ENCODE measurements at regions not wholly inside any gene's neighbourhood (a gene's known extent, or its start where the extent isn't known, plus 50 kb on each side); places are given as distances from the start of the nearest gene placed in this dataset.
A peak's percentile ranks its signal among the peaks of the same experiment; 100 is the strongest.

DNA sequence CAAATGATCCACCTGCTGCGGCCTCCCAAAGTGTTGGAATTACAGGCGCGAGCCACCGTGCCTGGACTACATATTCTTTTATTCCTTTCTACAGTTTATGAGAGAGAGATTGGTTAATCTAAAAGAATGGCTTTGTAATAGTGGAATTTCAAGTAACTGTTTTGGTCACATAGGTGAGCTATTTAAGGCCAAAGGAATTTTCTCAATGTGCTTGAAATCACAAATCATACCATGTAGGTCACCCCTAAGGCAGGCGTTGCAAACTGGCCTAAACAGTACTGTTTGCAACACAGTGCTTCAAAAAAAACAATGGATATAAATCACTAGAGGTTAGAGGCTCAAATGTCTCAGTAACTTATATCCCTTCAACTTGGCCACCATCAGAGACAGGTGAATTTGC, 103.7 kb upstream of the PTPRR start:
- no peaks in the 10 kb centered on the region for H3K36me3 ChIP-seq (ENCODE audit: insufficient read depth)
- no peak overlapping the region for H3K27ac Mint-ChIP-seq
- no peak overlapping the region for H3K4me3 ChIP-seq
- H3K4me3 Mint-ChIP-seq: no peak overlapping the region
- no peak overlapping the region for H3K27ac ChIP-seq (ENCODE audit: low read depth)
- peaks cover 34% of the 10 kb centered on the region for H3K4me1 Mint-ChIP-seq
- no peaks in the 10 kb centered on the region for H4K20me1 ChIP-seq (replicated peaks; ENCODE audit: insufficient read depth)
- no peaks in the 10 kb centered on the region for H3K36me3 Mint-ChIP-seq (ENCODE audit: low read depth)
- H3K9me2 ChIP-seq (ENCODE audit: insufficient read depth): peaks cover 15% of the 10 kb centered on the region
- no peak for ATAC-seq
- peaks cover 27% of the 10 kb centered on the region for H3K4me1 ChIP-seq (ENCODE audit: insufficient read depth)
- no peaks in the 10 kb centered on the region for H3K27me3 ChIP-seq (ENCODE audit: insufficient read depth)
- no peak for TF ChIP-seq CREB1 (CRISPR knock-in tag; IDR thresholded peaks at IDR 0.05; ENCODE audit: low read depth)
- TF ChIP-seq, protein P1, sequence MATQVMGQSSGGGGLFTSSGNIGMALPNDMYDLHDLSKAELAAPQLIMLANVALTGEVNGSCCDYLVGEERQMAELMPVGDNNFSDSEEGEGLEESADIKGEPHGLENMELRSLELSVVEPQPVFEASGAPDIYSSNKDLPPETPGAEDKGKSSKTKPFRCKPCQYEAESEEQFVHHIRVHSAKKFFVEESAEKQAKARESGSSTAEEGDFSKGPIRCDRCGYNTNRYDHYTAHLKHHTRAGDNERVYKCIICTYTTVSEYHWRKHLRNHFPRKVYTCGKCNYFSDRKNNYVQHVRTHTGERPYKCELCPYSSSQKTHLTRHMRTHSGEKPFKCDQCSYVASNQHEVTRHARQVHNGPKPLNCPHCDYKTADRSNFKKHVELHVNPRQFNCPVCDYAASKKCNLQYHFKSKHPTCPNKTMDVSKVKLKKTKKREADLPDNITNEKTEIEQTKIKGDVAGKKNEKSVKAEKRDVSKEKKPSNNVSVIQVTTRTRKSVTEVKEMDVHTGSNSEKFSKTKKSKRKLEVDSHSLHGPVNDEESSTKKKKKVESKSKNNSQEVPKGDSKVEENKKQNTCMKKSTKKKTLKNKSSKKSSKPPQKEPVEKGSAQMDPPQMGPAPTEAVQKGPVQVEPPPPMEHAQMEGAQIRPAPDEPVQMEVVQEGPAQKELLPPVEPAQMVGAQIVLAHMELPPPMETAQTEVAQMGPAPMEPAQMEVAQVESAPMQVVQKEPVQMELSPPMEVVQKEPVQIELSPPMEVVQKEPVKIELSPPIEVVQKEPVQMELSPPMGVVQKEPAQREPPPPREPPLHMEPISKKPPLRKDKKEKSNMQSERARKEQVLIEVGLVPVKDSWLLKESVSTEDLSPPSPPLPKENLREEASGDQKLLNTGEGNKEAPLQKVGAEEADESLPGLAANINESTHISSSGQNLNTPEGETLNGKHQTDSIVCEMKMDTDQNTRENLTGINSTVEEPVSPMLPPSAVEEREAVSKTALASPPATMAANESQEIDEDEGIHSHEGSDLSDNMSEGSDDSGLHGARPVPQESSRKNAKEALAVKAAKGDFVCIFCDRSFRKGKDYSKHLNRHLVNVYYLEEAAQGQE (IDR thresholded peaks at IDR 0.05; ENCODE audit: unreplicated experiment): no peak
- TF ChIP-seq POLR2AphosphoS5 (IDR thresholded peaks at IDR 0.05; ENCODE audit: low read depth): no peak
- TF ChIP-seq EZH2 (IDR thresholded peaks at IDR 0.05; ENCODE audit: low read depth, unreplicated experiment): no peak
- no peak for TF ChIP-seq STAT1 (IDR thresholded peaks at IDR 0.05; ENCODE audit: unreplicated experiment)
- TF ChIP-seq ZNF331 (CRISPR knock-in tag; IDR thresholded peaks at IDR 0.05; ENCODE audit: low read depth): no peak
- H3K27me3 Mint-ChIP-seq (ENCODE audit: insufficient read depth, low read depth, poor library complexity): no peaks in the 10 kb centered on the region
- no peak for DNase-seq (ENCODE audit: low spot score)
- H2AFZ ChIP-seq: no peak overlapping the region
- H3K79me2 ChIP-seq (replicated peaks; ENCODE audit: insufficient read depth): no peaks in the 10 kb centered on the region
- H3F3A ChIP-seq (replicated peaks; ENCODE audit: low read depth): no peaks in the 10 kb centered on the region
- H3K4me2 ChIP-seq: no peak overlapping the region
- no peaks in the 10 kb centered on the region; the same call in 2 of the 3 replicates for H3K9me3 Mint-ChIP-seq

DNA sequence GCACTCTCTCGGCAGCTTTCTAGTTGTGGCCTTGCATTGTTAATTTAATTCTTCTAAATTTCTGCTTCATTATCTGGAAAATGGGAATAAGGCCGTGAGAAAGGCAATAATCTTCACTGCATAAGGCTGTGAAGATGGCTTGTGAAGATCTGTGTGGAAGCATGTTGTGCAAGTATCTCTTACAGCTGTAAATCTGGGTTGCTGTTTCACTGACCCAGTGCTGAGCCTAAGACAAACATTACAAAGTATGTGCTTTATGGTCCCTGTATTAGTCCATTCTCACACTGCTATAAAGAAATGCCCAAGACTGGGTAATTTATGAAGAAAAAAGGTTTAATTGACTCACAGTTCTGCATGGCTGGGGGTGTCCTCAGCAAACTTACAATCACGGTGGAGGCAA, 101.0 kb upstream of the PTPRR start:
- DNase-seq (ENCODE audit: low spot score) (no peak), ATAC-seq (no peak)
- H3K36me3 Mint-ChIP-seq (ENCODE audit: low read depth): no peaks in the 10 kb centered on the region
- TF ChIP-seq, protein P1 (IDR thresholded peaks at IDR 0.05; ENCODE audit: unreplicated experiment): no peak
- no peaks in the 10 kb centered on the region for H3K36me3 ChIP-seq (ENCODE audit: insufficient read depth)
- H3K4me1 ChIP-seq (ENCODE audit: insufficient read depth): peaks cover 27% of the 10 kb centered on the region
- no peaks in the 10 kb centered on the region for H3K27me3 Mint-ChIP-seq (ENCODE audit: insufficient read depth, low read depth, poor library complexity)
- H3K9me2 ChIP-seq (ENCODE audit: insufficient read depth): peaks cover 9% of the 10 kb centered on the region
- H3K4me3 Mint-ChIP-seq: no peak overlapping the region
- H3K4me3 ChIP-seq: no peak overlapping the region
- H3K27ac ChIP-seq (ENCODE audit: low read depth): 0 out of 2 replicates have a peak overlapping the region, but pooled peaks have one; percentile 56
- no peaks in the 10 kb centered on the region for H3K79me2 ChIP-seq (replicated peaks; ENCODE audit: insufficient read depth)
- no peaks in the 10 kb centered on the region for H3K27me3 ChIP-seq (ENCODE audit: insufficient read depth)
- H3K4me1 Mint-ChIP-seq: peaks cover 30% of the 10 kb centered on the region
- peaks cover 2% of the 10 kb centered on the region; the same call in 2 of the 3 replicates for H3K9me3 Mint-ChIP-seq
- no peaks in the 10 kb centered on the region for H4K20me1 ChIP-seq (replicated peaks; ENCODE audit: insufficient read depth)
- 0 out of 2 replicates have a peak overlapping the region, but pooled peaks have one; percentile 21 for H3K27ac Mint-ChIP-seq
- H3F3A ChIP-seq (replicated peaks; ENCODE audit: low read depth): no peaks in the 10 kb centered on the region
- 0 out of 2 replicates have a peak overlapping the region, but pooled peaks have one; percentile 35 for H2AFZ ChIP-seq
- H3K4me2 ChIP-seq: no peak overlapping the region
